Kidney (tissue), 13 donors: ENCODE measurements at regions not wholly inside any gene's neighbourhood (a gene's known extent, or its start where the extent isn't known, plus 50 kb on each side); places are given as distances from the start of the nearest gene placed in this dataset.
A peak's percentile ranks its signal among the peaks of the same experiment; 100 is the strongest.

Source experiments
- DNase-seq, 5 donors: peaks; one replicate each; pipeline ENCODE4 v3.0.0-alpha.2; 2013 to 2020
- FAIRE-seq: peaks from 2 replicates; lab custom pipeline; 2012; peaks lifted over from hg19 to GRCh38; lab: Jason Lieb, UNC
- H3K27ac ChIP-seq, 2 donors: one replicate each; pipeline ENCODE4 v1.7.0; 2013; ENCODE audit warnings: low read depth in 2 of 2, low read length in 2 of 2, inconsistent platforms in 1 of 2
- H3K27me3 ChIP-seq: one replicate; pipeline ENCODE4 v1.7.1; 2013; ENCODE audit warnings: low read length, inconsistent platforms; ENCODE audit not compliant: control insufficient read depth, insufficient read depth
- H3K36me3 ChIP-seq, 3 donors: one replicate each; pipeline versions ENCODE4 v1.7.0 to v1.7.1; 2013; ENCODE audit warnings: low read length in 3 of 3, control low read depth in 1 of 3, inconsistent platforms in 1 of 3; ENCODE audit not compliant: insufficient read depth in 3 of 3, control insufficient read depth in 2 of 3
- H3K4me1 ChIP-seq, 3 donors: one replicate each; pipeline versions ENCODE4 v1.7.0 to v1.7.1; 2013; ENCODE audit warnings: low read length in 3 of 3, inconsistent platforms in 1 of 3, low read depth in 1 of 3; ENCODE audit not compliant: control insufficient read depth in 2 of 3, insufficient read depth in 2 of 3
- H3K4me3 ChIP-seq, 3 donors: one replicate each; pipeline versions ENCODE4 v1.7.0 to v1.8.1; 2013; ENCODE audit warnings: low read length in 3 of 3, control low read depth in 1 of 3, inconsistent platforms in 1 of 3
- H3K9ac ChIP-seq, 3 donors: one replicate each; pipeline versions ENCODE4 v1.7.0 to v1.7.1; 2013; ENCODE audit warnings: low read length in 3 of 3, control low read depth in 1 of 3, inconsistent platforms in 1 of 3
- H3K9me3 ChIP-seq, 3 donors: one replicate each; pipeline versions ENCODE4 v1.7.0 to v1.7.1; 2013; ENCODE audit warnings: low read length in 3 of 3, control low read depth in 1 of 3, inconsistent platforms in 1 of 3; ENCODE audit not compliant: control insufficient read depth in 2 of 3, insufficient read depth in 1 of 3
- CTCF ChIP-seq: IDR thresholded peaks from 3 replicates; pipeline ENCODE4 v1.5.1; 2012; ENCODE audit warnings: mild to moderate bottlenecking, moderate library complexity, borderline replicate concordance; ENCODE audit not compliant: insufficient read depth; ENCODE audit errors: extremely low read depth
- intact Hi-C: fragments of 100-400 bp; cut with DNase I; formaldehyde crosslinking; loops from one replicate; pipeline ENCODE4 v1.11.1; 2022
- donor health status: control.
- donor health status: control.
- donor health status: control.
- donor health status: control.
- donor health status: control.
- donor health status: DM: yes; HTN: yes; CAD: no.
- donor health status: Normal renal cell carcinoma (clear cell type).

- H3K36me3 ChIP-seq: no peaks in the 10 kb centered on the region
- no peaks in the 10 kb centered on the region for H3K9me3 ChIP-seq
- intact Hi-C loops: no loop called here
- H3K27ac ChIP-seq: peak overlapping the region in 1 of 2 donors; percentile 76
- H3K27me3 ChIP-seq: no peaks in the 10 kb centered on the region
- DNase-seq: peak in 2 of 5 donors; percentile 38 to 68
- H3K4me1 ChIP-seq: peaks cover 0 to 24% (median 21%) of the 10 kb centered on the region in 3 donors
- TF ChIP-seq CTCF: no peak
- FAIRE-seq: no peak
- H3K4me3 ChIP-seq: no peak overlapping the region
- no peak overlapping the region for H3K9ac ChIP-seq
Measured at GRCh38 chr12:92552412-92553108, 150.2 kb upstream of the PLEKHG7 start.

GRCh38 chr12:92551853-92552397, 150.9 kb upstream of the PLEKHG7 start:
- no peak for FAIRE-seq
- H3K27ac ChIP-seq: peak overlapping the region in 1 of 2 donors; percentile 76
- no peaks in the 10 kb centered on the region for H3K27me3 ChIP-seq
- H3K9ac ChIP-seq: no peak overlapping the region
- intact Hi-C loops: no loop called here
- no peaks in the 10 kb centered on the region for H3K9me3 ChIP-seq
- peaks cover 0 to 30% (median 26%) of the 10 kb centered on the region in 3 donors for H3K4me1 ChIP-seq
- H3K4me3 ChIP-seq: no peak overlapping the region
- H3K36me3 ChIP-seq: no peaks in the 10 kb centered on the region
- no peak for DNase-seq
- TF ChIP-seq CTCF: no peak

- Histone ChIP-seq H3K9me3 (no peaks in the 10 kb centered on the region), H3K9ac (no peak overlapping the region), H3K27ac (no peak overlapping the region), H3K4me1 (peaks cover 0 to 38% (median 26%) of the 10 kb centered on the region in 3 donors), H3K27me3 (no peaks in the 10 kb centered on the region), H3K4me3 (no peak overlapping the region), H3K36me3 (no peaks in the 10 kb centered on the region)
- no peak for DNase-seq
- FAIRE-seq: no peak
- TF ChIP-seq CTCF: no peak
- intact Hi-C loops: no loop called here
Measured at GRCh38 chr12:92551210-92551609, 151.6 kb upstream of the PLEKHG7 start.
